Uterus (tissue), 3 donors: ENCODE measurements at regions not wholly inside any gene's neighbourhood (a gene's known extent, or its start where the extent isn't known, plus 50 kb on each side); places are given as distances from the start of the nearest gene placed in this dataset.

Source experiments
- DNase-seq, 2 donors: peaks; one replicate each; pipeline ENCODE4 v3.0.0-alpha.2; 2019 to 2020
- H3K27ac ChIP-seq, 2 donors: fragments of 200-600 bp; sonication (generic); 1 replicate in 1 of 2; 2 replicates in 1 of 2; pipeline ENCODE4 v1.5.1; 2016 to 2018
- H3K27me3 ChIP-seq, 2 donors: fragments of 200-600 bp; sonication (generic); one replicate each; pipeline ENCODE4 v1.5.1; 2018 to 2019; ENCODE audit warnings: control low read depth in 1 of 2
- H3K36me3 ChIP-seq, 2 donors: fragments of 200-600 bp; sonication (generic); one replicate each; pipeline ENCODE4 v1.5.1; 2019; ENCODE audit warnings: control low read depth in 1 of 2
- H3K4me1 ChIP-seq, 2 donors: fragments of 200-600 bp; sonication (generic); one replicate each; pipeline ENCODE4 v1.5.1; 2018 to 2019; ENCODE audit warnings: control low read depth in 1 of 2
- H3K4me3 ChIP-seq, 2 donors: fragments of 200-600 bp; sonication (generic); 1 replicate in 1 of 2; 2 replicates in 1 of 2; pipeline ENCODE4 v1.5.1; 2018 to 2019; ENCODE audit warnings: mild to moderate bottlenecking in 1 of 2
- H3K9me3 ChIP-seq, 2 donors: fragments of 200-600 bp; sonication (generic); one replicate each; pipeline ENCODE4 v1.5.1; 2019; ENCODE audit warnings: control low read depth in 1 of 2
- CTCF ChIP-seq, 4 experiments: fragments of 200-600 bp in 2 of 4; fragments of 450-650 bp in 2 of 4; sonication (generic) in 2 of 4; IDR thresholded peaks; one replicate each; pipeline ENCODE4 v1.5.1; 2016 to 2019; ENCODE audit warnings: antibody characterized with exemption in 4 of 4, mild to moderate bottlenecking in 2 of 4, moderate library complexity in 1 of 4
- POLR2A ChIP-seq, 2 donors: fragments of 450-650 bp; IDR thresholded peaks; one replicate each; pipeline ENCODE4 v1.6.1; 2016; ENCODE audit warnings: antibody characterized with exemption in 2 of 2, mild to moderate bottlenecking in 1 of 2, moderate library complexity in 1 of 2
- intact Hi-C: fragments of 100-400 bp; cut with DNase I; formaldehyde crosslinking; loops from one replicate; pipeline ENCODE4 v1.15.1; 2023; ENCODE audit warnings: low total_unique reads
- donor health status: DM: yes; HTN: yes; CAD: no.

DNA sequence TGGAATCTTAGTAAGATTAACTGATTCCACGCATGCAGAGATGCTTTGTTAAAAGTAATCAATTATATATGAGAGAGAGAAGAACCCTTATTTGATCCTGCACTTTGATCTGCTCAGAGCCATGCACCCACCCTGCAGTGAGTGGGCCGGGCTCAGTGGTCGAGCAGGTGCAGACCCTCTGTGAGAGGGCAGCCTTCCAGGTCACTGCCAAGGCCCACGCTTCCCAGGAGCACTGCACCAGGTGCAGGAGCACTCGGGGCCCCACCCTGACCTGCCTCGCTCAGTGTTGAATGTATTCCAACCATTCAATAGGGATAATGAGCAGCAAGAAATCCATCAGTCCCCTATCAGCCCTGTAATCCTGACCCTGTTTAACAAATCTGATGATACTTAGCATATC lies 126.9 kb downstream of the TMEM200C start:
- Histone ChIP-seq H3K36me3 (no peaks in the 10 kb centered on the region), H3K27me3 (no peaks in the 10 kb centered on the region), H3K4me3 (no peak overlapping the region), H3K27ac (no peak overlapping the region), H3K4me1 (no peaks in the 10 kb centered on the region), H3K9me3 (no peaks in the 10 kb centered on the region)
- no peak for DNase-seq
- no peak for TF ChIP-seq POLR2A (IDR thresholded peaks at IDR 0.05)
- no peak for TF ChIP-seq CTCF (IDR thresholded peaks at IDR 0.05)
- intact Hi-C loops, result no loop called here

DNA sequence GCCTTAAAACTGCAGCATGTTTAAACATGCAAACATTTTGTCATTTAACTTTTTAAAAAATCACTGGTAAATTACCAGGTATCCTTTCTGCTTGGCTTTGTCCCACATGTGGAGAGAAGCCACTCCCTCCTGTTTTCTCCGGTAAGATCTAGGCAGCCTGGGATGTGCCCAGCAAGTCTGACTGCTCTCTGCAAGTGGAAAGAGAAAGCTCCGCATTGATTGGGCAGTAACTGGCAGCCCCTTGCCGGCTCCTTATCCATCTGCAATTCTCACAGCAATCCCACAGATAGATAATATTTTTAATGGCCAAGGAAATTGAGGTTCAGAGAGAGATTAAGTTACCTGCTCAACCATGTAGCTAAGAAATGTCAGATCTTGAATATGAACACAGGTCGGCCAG lies 136.1 kb downstream of the TMEM200C start:
- Histone ChIP-seq H3K4me3 (no peak overlapping the region), H3K36me3 (no peaks in the 10 kb centered on the region), H3K9me3 (no peaks in the 10 kb centered on the region), H3K27ac (no peak overlapping the region), H3K27me3 (no peaks in the 10 kb centered on the region), H3K4me1 (no peaks in the 10 kb centered on the region)
- no peak for DNase-seq
- TF ChIP-seq CTCF (IDR thresholded peaks at IDR 0.05) (no peak), POLR2A (IDR thresholded peaks at IDR 0.05) (no peak)
- intact Hi-C loops, result no loop called here

DNA sequence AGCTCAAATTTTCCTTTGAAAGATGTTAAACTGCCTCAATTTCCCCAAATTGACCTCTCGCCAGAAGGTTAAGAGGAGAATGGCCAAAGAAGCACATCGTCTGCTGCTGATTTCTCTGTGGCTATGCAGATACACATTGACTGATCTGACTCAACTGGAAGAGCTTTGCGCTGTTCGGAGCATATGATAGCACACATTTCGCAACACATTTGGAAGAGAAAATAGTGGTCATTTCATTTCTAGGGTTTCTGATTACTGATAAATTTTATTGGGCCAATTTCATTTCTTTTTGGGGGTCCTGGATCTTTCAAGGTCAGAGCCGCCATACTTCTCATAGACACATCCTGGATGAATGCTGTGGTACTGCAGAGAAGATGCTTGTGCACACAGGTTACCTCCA lies 138.5 kb downstream of the TMEM200C start:
- Histone ChIP-seq H3K27ac (no peak overlapping the region), H3K9me3 (no peaks in the 10 kb centered on the region), H3K4me1 (no peaks in the 10 kb centered on the region), H3K4me3 (no peak overlapping the region), H3K36me3 (no peaks in the 10 kb centered on the region), H3K27me3 (no peaks in the 10 kb centered on the region)
- TF ChIP-seq CTCF (IDR thresholded peaks at IDR 0.05), result no peak
- no peak for TF ChIP-seq POLR2A (IDR thresholded peaks at IDR 0.05)
- DNase-seq, result no peak
- intact Hi-C loops, result no loop called here

- H3K4me1 ChIP-seq, result no peaks in the 10 kb centered on the region
- H3K9me3 ChIP-seq, result no peaks in the 10 kb centered on the region
- no peak for TF ChIP-seq CTCF (IDR thresholded peaks at IDR 0.05)
- TF ChIP-seq POLR2A (IDR thresholded peaks at IDR 0.05), result no peak
- no peaks in the 10 kb centered on the region for H3K36me3 ChIP-seq
- no peak for DNase-seq
- no peak overlapping the region for H3K27ac ChIP-seq
- H3K27me3 ChIP-seq, result no peaks in the 10 kb centered on the region
- no peak overlapping the region for H3K4me3 ChIP-seq
- intact Hi-C loops, result no loop called here
Observed at GRCh38 chr18:5747678-5748077, 147.6 kb downstream of the TMEM200C start.

DNA sequence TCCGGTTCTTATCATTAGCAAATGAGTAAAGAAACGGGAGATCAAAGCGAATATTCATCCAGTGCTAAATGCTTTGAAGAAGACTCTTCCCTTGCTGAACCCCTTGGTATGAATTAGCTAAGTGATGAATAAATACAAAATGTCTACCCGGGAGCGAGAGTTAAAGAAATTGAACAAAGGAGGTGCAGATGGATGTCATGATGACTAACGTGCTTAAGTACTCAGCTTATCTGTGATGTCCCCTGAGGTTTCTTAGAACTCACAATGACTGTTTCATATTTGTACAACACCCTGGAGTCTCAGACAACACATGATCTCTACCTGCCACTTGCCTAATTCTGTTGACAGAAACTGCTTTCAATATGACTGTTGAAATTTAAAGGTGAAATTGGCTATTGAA lies 148.5 kb downstream of the TMEM200C start:
- intact Hi-C loops, result no loop called here
- no peaks in the 10 kb centered on the region for H3K9me3 ChIP-seq
- H3K4me3 ChIP-seq, result no peak overlapping the region
- no peak for TF ChIP-seq CTCF (IDR thresholded peaks at IDR 0.05)
- TF ChIP-seq POLR2A (IDR thresholded peaks at IDR 0.05), result no peak
- H3K27me3 ChIP-seq, result no peaks in the 10 kb centered on the region
- DNase-seq, result no peak
- no peaks in the 10 kb centered on the region for H3K4me1 ChIP-seq
- no peak overlapping the region for H3K27ac ChIP-seq
- no peaks in the 10 kb centered on the region for H3K36me3 ChIP-seq
